ENCODE measurements at regions not wholly inside any gene's neighbourhood (a gene's known extent, or its start where the extent isn't known, plus 50 kb on each side); places are given as distances from the start of the nearest gene placed in this dataset.
"Not testable (repeated sequence)": the region's sequence is repeated elsewhere in the genome, so short reads cannot be mapped to it uniquely, and the experiment has no call there.

DNA sequence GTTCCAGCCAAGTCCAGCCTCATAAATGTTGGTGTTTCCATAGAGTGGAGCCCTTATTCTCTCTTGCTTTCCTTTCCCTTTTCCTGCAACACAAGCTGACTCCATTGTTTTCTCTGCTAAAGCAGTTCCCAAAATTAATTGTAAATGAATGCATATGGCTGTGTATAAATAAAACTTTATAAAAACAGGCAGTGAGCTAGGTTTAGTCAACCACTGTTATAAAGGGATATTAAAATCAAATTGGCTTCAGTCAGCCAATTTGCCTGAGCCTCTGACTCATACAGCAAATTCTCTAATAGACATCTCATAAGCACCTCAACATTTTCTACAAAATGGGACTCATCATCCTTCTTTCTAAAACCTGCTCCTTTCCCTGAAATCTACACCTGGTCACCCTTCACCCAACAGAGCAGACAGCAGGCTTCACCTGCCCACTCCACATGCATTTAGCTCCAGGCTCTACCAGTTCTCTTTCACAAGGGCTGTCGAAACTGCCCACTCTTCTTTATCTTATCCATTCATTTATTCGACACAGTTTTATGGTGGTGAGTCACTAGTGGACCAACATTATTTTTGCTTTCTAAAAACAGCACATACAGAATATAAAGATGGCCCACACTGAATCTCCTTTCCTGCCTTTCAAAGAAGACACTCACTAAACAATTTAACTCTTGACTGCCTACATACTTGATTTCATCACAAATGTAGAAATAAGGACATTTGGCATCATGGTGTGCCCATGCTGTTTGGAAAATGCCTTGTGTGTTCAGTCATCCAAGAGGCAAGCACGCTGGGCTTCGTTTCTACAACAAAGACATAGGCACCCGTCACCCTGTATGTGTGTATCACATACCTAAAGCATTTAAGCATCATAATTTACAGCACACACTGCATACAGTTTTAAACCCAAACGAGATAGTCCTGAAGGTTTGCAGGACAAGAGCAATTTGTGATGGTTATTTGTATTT is 74.6 kb upstream of the C7orf33 start:
- H3K4me3 Mint-ChIP-seq, result no peak overlapping the region
- peaks cover 33% of the 10 kb centered on the region for H3K27me3 Mint-ChIP-seq (ENCODE audit: low read depth)
- no peaks in the 10 kb centered on the region for H3K36me3 Mint-ChIP-seq (ENCODE audit: low read depth)
- no peaks in the 10 kb centered on the region for H3K9me3 Mint-ChIP-seq (ENCODE audit: insufficient read depth)
- ChIA-PET POLR2A (no interaction called here), CTCF (no interaction called here)
- ATAC-seq (no peak), DNase-seq (no peak)
- no peak overlapping the region for H3K27ac Mint-ChIP-seq
- no peaks in the 10 kb centered on the region for H3K4me1 Mint-ChIP-seq (ENCODE audit: low read depth)

DNA sequence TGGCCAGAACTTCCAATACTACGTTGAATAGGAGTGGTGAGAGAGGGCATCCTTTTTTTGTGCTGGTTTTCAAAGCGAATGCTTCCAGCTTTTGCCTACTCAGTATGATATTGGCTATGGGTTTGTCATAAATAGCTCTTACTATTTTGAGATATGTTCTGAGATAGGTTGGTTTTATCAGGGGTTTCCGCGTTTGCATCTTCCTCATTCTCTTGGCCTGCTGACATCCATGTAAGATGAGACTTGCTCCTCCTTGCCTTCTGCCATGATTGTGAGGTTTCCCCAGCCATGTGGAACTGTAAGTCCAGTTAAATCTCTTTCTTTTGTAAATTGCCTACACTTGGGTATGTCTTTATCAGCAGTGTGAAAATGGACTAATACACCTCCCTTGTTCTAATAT is 71.2 kb upstream of the C7orf33 start:
- H3K36me3 Mint-ChIP-seq (ENCODE audit: low read depth); H3K27ac Mint-ChIP-seq; DNase-seq; ATAC-seq; POLR2A ChIA-PET; H3K9me3 Mint-ChIP-seq (ENCODE audit: insufficient read depth); H3K4me1 Mint-ChIP-seq (ENCODE audit: low read depth); H3K4me3 Mint-ChIP-seq: not testable (repeated sequence)
- CTCF ChIA-PET, result interaction anchor here (1.0 kb wide), 1 partner anchor 277 kb away, joined by 3 read pairs; no protein-coding TSS in a partner anchor
- peaks cover 55% of the 10 kb centered on the region for H3K27me3 Mint-ChIP-seq (ENCODE audit: low read depth)

DNA sequence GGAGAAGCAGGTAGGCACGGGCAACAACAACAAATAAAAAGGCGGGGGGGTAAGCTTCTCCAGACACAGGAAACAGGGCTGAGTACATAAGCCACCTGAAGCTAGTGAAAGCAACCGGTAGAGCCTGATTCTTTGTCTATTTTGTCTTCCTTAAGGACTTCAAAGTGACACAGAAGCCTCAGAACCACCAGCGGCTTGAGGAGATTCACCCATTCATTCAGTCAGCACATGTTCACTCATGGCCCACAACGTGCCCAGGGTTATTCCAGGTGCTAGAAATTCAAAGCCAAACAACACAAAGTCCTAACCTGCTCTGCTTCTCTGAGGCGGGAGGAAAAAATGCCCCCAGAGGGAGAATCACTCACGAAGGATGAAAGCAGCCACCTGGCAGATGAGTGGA is 69.3 kb upstream of the C7orf33 start:
- ATAC-seq (no peak), DNase-seq (no peak)
- no peaks in the 10 kb centered on the region for H3K4me1 Mint-ChIP-seq (ENCODE audit: low read depth)
- POLR2A ChIA-PET, result no interaction called here
- CTCF ChIA-PET, result no interaction called here
- peaks cover 59% of the 10 kb centered on the region for H3K27me3 Mint-ChIP-seq (ENCODE audit: low read depth)
- H3K4me3 Mint-ChIP-seq, result no peak overlapping the region
- no peaks in the 10 kb centered on the region for H3K9me3 Mint-ChIP-seq (ENCODE audit: insufficient read depth)
- H3K27ac Mint-ChIP-seq, result no peak overlapping the region
- no peaks in the 10 kb centered on the region for H3K36me3 Mint-ChIP-seq (ENCODE audit: low read depth)

DNA sequence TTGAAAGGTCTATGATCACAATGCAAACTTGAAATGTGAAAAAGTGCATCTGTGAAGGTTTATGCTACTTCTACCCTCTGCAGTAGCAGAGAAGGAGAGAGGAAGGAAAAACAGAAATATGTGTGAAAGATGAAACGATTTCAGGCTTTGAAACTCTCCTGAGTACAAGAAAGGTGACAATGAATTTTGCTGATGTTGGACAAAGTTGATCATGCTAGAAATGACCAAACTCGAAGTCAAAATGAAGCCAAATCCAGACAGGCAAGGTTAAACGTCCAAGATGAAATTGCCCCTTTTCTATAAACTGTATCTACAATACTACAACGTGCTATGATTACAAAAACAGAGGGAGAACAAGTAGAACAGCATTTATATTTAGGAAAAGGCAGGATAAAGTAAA is 67.0 kb upstream of the C7orf33 start:
- no peaks in the 10 kb centered on the region for H3K9me3 Mint-ChIP-seq (ENCODE audit: insufficient read depth)
- ATAC-seq (no peak), DNase-seq (no peak)
- no peak overlapping the region for H3K4me3 Mint-ChIP-seq
- H3K36me3 Mint-ChIP-seq (ENCODE audit: low read depth), result no peaks in the 10 kb centered on the region
- POLR2A ChIA-PET, result no interaction called here
- CTCF ChIA-PET, result no interaction called here
- no peak overlapping the region for H3K27ac Mint-ChIP-seq
- no peaks in the 10 kb centered on the region for H3K4me1 Mint-ChIP-seq (ENCODE audit: low read depth)
- peaks cover 53% of the 10 kb centered on the region for H3K27me3 Mint-ChIP-seq (ENCODE audit: low read depth)

DNA sequence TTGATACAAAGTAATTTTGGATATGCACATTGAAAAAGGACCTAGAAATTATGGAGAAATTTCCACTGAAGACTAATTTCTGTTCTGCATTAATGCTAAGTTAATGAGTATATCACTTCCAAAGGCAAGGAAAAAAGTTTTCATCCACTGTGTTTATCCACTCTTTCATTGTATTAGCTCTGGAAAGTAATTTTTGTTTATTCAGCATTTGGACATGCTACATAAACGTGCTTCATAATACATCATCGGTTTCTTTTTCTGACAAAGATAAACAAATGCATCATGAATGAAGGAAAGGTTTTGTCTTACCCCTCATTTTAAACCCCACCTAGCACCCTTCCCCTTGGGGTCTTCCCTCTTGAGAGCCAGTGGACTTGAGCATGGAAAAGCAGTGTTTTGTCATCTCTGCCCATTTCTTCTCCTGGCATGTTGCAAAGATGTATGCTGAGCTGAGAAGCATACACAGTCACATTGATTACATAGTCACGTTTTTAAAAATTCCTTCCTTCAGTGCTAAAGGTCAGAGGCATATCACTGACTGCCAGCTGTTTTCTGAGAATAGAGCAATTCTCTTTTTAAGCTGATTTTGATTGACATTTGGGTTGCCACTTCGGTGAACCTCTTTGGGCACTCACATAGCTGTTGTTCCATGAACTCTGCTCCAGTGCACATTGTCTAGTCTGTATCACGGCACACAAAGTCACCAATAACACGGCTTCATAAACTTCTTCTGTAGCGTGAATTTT is 65.9 kb upstream of the C7orf33 start:
- H3K4me3 Mint-ChIP-seq, result no peak overlapping the region
- no peaks in the 10 kb centered on the region for H3K9me3 Mint-ChIP-seq (ENCODE audit: insufficient read depth)
- ChIA-PET POLR2A (no interaction called here), CTCF (interaction anchor here (0.6 kb wide), 1 partner anchor 369 kb away, joined by 3 read pairs; no protein-coding TSS in a partner anchor)
- no peaks in the 10 kb centered on the region for H3K36me3 Mint-ChIP-seq (ENCODE audit: low read depth)
- no peaks in the 10 kb centered on the region for H3K4me1 Mint-ChIP-seq (ENCODE audit: low read depth)
- H3K27me3 Mint-ChIP-seq (ENCODE audit: low read depth), result peaks cover 49% of the 10 kb centered on the region
- ATAC-seq (no peak), DNase-seq (no peak)
- no peak overlapping the region for H3K27ac Mint-ChIP-seq

DNA sequence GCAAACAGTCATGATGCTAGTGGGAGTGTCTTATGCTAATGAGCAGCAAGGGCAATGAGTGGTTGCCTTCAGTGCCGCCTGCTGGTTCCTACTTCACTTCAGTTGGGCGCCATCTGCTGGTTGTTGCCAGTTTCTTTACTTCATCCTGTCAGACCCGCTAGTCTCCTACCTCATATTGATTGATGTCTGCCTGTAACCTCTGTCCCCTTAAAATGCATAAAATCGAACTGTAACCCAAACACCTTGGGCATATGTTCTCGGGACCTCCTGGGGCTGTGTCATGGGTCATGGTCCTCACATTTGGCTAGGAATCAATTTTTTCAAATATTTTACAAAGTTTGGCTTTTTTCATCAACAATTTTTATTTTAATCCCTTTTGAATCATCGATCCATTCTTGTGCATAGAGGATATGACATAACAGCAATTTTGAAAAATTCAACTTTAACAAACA is 62.8 kb upstream of the C7orf33 start:
- ChIA-PET CTCF (interaction anchor here (0.7 to 1.2 kb wide), 6 partner anchors 27 to 436 kb away, joined by 3 to 6 read pairs (median 4); no protein-coding TSS in a partner anchor), POLR2A (interaction anchor here (0.5 kb wide), 1 partner anchor 50 kb away, joined by 4 read pairs; no protein-coding TSS in a partner anchor)
- peak; percentile 93 for DNase-seq
- no peaks in the 10 kb centered on the region for H3K4me1 Mint-ChIP-seq (ENCODE audit: low read depth)
- no peak overlapping the region for H3K27ac Mint-ChIP-seq
- H3K27me3 Mint-ChIP-seq (ENCODE audit: low read depth), result peaks cover 49% of the 10 kb centered on the region
- H3K4me3 Mint-ChIP-seq, result no peak overlapping the region
- no peaks in the 10 kb centered on the region for H3K36me3 Mint-ChIP-seq (ENCODE audit: low read depth)
- ATAC-seq, result peak; percentile 99
- H3K9me3 Mint-ChIP-seq (ENCODE audit: insufficient read depth), result no peaks in the 10 kb centered on the region

DNA sequence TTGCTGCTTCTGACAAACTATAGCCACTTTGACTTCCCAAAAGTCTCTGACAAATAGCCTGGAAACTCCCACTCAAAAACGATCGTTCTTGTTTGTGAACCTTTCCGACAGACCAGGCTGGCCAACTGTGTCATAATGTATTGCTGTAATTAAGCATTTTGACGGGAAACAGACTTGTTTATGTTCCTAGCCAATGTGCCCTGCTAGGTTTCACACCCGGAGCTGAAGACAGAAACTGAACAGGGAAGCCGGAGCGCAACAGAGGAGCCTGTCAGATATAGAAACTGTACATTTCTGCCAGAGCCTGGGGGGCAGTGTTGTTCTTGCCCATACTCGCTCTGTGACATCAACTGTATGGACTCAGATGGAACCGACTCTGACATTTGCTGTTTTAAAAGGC is 55.3 kb upstream of the C7orf33 start:
- Mint-ChIP-seq H3K9me3 (ENCODE audit: insufficient read depth) (no peaks in the 10 kb centered on the region), H3K27me3 (ENCODE audit: low read depth) (peaks cover 34% of the 10 kb centered on the region), H3K27ac (no peak overlapping the region), H3K4me1 (ENCODE audit: low read depth) (peaks cover 6% of the 10 kb centered on the region), H3K36me3 (ENCODE audit: low read depth) (no peaks in the 10 kb centered on the region), H3K4me3 (peak overlapping the region; percentile 16)
- ChIA-PET CTCF (interaction anchor here (1.5 kb wide), 1 partner anchor 258 kb away, joined by 4 read pairs; no protein-coding TSS in a partner anchor), POLR2A (no interaction called here)
- DNase-seq, result peak; percentile 48
- peak; percentile 63 for ATAC-seq

DNA sequence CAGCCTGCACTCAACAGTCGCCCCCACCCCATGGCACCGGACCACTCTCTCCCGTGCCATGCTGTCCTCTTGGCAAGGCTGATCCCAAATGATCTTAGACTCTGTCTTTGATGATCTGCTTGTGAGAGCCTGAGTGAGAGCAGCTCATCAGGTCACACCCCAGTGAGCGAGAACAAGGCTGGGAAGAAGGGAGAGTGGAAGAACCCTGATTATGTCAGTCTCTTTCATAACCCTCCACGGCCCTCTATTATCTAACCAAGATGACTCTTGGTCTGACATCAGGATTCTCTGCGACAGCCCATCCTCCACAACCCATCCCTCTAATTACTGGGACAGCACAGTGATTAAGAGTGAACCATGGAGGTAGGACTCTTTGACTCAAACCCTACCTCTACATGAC is 53.1 kb upstream of the C7orf33 start:
- ChIA-PET POLR2A (no interaction called here), CTCF (no interaction called here)
- DNase-seq (no peak), ATAC-seq (no peak)
- Mint-ChIP-seq H3K27ac (no peak overlapping the region), H3K4me3 (no peak overlapping the region), H3K27me3 (ENCODE audit: low read depth) (peaks cover 25% of the 10 kb centered on the region), H3K36me3 (ENCODE audit: low read depth) (no peaks in the 10 kb centered on the region), H3K4me1 (ENCODE audit: low read depth) (peaks cover 6% of the 10 kb centered on the region), H3K9me3 (ENCODE audit: insufficient read depth) (no peaks in the 10 kb centered on the region)

DNA sequence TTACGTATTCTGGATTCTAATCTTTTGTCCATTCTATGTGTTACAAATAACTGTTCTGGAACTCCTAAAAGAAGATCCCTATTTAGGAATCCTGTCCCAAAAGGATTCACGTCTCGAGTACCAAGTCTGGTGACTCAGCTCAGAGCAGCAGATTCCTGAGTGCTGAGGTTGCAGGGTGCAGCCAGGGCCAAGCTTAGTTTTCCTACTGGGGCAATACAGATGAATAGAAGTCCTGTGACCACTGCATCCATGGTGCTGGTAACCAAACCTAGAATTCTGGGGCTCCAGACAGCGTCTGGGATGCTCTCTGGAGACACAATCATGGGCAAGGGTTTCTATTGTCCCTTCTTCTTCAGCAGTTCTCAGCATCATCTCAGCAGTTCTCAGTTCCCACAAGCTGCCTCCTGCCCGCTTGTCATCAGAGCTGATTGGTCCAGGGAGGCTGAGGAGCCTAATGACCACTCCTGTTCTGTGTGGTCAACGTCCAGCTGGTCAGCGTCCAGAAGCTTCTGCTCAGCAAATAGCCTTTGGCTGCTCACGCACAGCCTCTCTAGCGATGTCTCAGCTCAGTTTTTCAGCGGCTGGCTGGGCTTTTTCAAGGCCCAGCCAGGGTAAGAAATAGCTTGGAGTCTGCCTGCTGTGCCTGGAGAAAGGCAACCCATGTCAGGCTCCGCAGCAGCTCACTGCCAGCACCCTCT is 50.4 kb upstream of the C7orf33 start:
- DNase-seq, result no peak
- Mint-ChIP-seq H3K36me3 (ENCODE audit: low read depth) (no peaks in the 10 kb centered on the region), H3K27me3 (ENCODE audit: low read depth) (peaks cover 11% of the 10 kb centered on the region), H3K4me3 (no peak overlapping the region), H3K27ac (no peak overlapping the region), H3K9me3 (ENCODE audit: insufficient read depth) (no peaks in the 10 kb centered on the region), H3K4me1 (ENCODE audit: low read depth) (peaks cover 3% of the 10 kb centered on the region)
- CTCF ChIA-PET, result no interaction called here
- POLR2A ChIA-PET, result no interaction called here
- ATAC-seq, result no peak

Data from activated CD8-positive, alpha-beta T cell treated with anti-CD3 and anti-CD28 coated beads, Interleukin-2, amount 10 ng/mL, durations not matched to agents 7 days and 5 days (primary cell).